B cell (primary cell): ENCODE measurements at regions not wholly inside any gene's neighbourhood (a gene's known extent, or its start where the extent isn't known, plus 50 kb on each side); places are given as distances from the start of the nearest gene placed in this dataset.

ENCODE experiments used
- ATAC-seq: fragments of 200-7000 bp; cut with Tn5 transposase; one replicate; pipeline ENCODE4 v1.10.0; 2021; ENCODE audit warnings: low read depth, mild to moderate bottlenecking, moderate number of reproducible peaks, moderate library complexity
- CTCF ChIA-PET: fragments of 350-600 bp; sonication (Branson Sonifier 250); formaldehyde crosslinking; loops from one replicate; lab custom pipeline; 2021; ENCODE audit warnings: antibody characterized with exemption, inconsistent platforms; lab: Charles Lee
- POLR2A ChIA-PET: fragments of 350-600 bp; sonication (Branson Sonifier 250); formaldehyde crosslinking; loops from one replicate; lab custom pipeline; 2021; ENCODE audit warnings: antibody characterized with exemption; lab: Charles Lee
- DNase-seq: peaks from one replicate; pipeline ENCODE4 v3.0.0; 2013
- H2AFZ ChIP-seq: 2 replicates; pipeline ENCODE4 v1.6.1; 2012; ENCODE audit warnings: mild to moderate bottlenecking, low read depth, low read length; ENCODE audit not compliant: insufficient read depth, poor library complexity, severe bottlenecking
- H3K27ac ChIP-seq, 2 donors: 1 replicate in 1 of 2; 2 replicates in 1 of 2; pipeline ENCODE4 v1.5.1; 2012 to 2013; ENCODE audit warnings: low read length in 2 of 2, mild to moderate bottlenecking in 2 of 2, moderate library complexity in 1 of 2
- H3K27me3 ChIP-seq, 4 experiments: fragments of 200-600 bp in 1 of 4; sonication (generic) in 1 of 4; replicated peaks in 1 of 4; 1 replicate in 2 of 4; 2 replicates in 2 of 4; pipeline versions ENCODE4 v1.6.1 to v1.7.0; 2013 to 2016; ENCODE audit warnings: low read length in 3 of 4, mild to moderate bottlenecking in 2 of 4, mixed read lengths in 1 of 4, moderate library complexity in 1 of 4; ENCODE audit not compliant: insufficient read depth in 4 of 4, control insufficient read depth in 3 of 4; ENCODE audit errors: control extremely low read depth in 1 of 4
- H3K36me3 ChIP-seq, 2 experiments: replicated peaks in 1 of 2; 1 replicate in 1 of 2; 2 replicates in 1 of 2; pipeline versions ENCODE4 v1.6.1 to v1.7.1; 2013; ENCODE audit warnings: low read length in 1 of 2; ENCODE audit not compliant: insufficient read depth in 2 of 2, control insufficient read depth in 1 of 2; ENCODE audit errors: control extremely low read depth in 1 of 2, extremely low read depth in 1 of 2
- H3K4me1 ChIP-seq, 2 donors: fragments of 200-600 bp in 1 of 2; sonication (generic) in 1 of 2; 1 replicate in 1 of 2; 2 replicates in 1 of 2; pipeline versions ENCODE4 v1.5.1 to v1.6.1; 2013 to 2017; ENCODE audit warnings: low read length in 2 of 2; ENCODE audit not compliant: control insufficient read depth in 2 of 2, insufficient read depth in 2 of 2
- H3K4me2 ChIP-seq: replicated peaks from 2 replicates; pipeline ENCODE3; 2012; ENCODE audit warnings: mild to moderate bottlenecking, low read depth, low read length; ENCODE audit not compliant: poor library complexity, severe bottlenecking
- H3K4me3 ChIP-seq, 5 experiments: fragments of 200-600 bp in 1 of 5; sonication (generic) in 1 of 5; 1 replicate in 3 of 5; 2 replicates in 2 of 5; pipeline versions ENCODE4 v1.5.1 to v1.7.0; 2011 to 2016; ENCODE audit warnings: low read length in 4 of 5, mild to moderate bottlenecking in 4 of 5, low read depth in 2 of 5, control low read depth in 1 of 5, moderate library complexity in 1 of 5; ENCODE audit not compliant: insufficient read depth in 1 of 5; ENCODE audit errors: control extremely low read depth in 1 of 5, extremely low read depth in 1 of 5
- H3K79me2 ChIP-seq: fragments of 200-600 bp; sonication (generic); one replicate; pipeline ENCODE4 v1.6.0; 2016; ENCODE audit warnings: low read length; ENCODE audit not compliant: control insufficient read depth, insufficient read depth
- H3K9ac ChIP-seq: fragments of 200-600 bp; sonication (generic); 2 replicates; pipeline ENCODE4 v1.6.1; 2017; ENCODE audit warnings: mild to moderate bottlenecking, low read length, moderate library complexity
- H3K9me3 ChIP-seq, 3 donors: one replicate each; pipeline versions ENCODE4 v1.6.1 to v1.7.1; 2013; ENCODE audit warnings: low read length in 2 of 3; ENCODE audit not compliant: control insufficient read depth in 2 of 3, insufficient read depth in 1 of 3; ENCODE audit errors: control extremely low read depth in 1 of 3
- H4K20me1 ChIP-seq: 2 replicates; pipeline ENCODE4 v1.6.0; 2012; ENCODE audit warnings: mild to moderate bottlenecking, low read length; ENCODE audit not compliant: insufficient read depth, control insufficient read depth, poor library complexity, severe bottlenecking
- H3K27ac Mint-ChIP-seq: one replicate; pipeline ENCODE4 v1.8.0; 2021; ENCODE audit warnings: mixed read lengths
- H3K27me3 Mint-ChIP-seq: one replicate; pipeline ENCODE4 v1.8.0; 2021; ENCODE audit warnings: mixed read lengths
- H3K4me1 Mint-ChIP-seq: one replicate; pipeline ENCODE4 v1.8.0; 2021; ENCODE audit warnings: mixed read lengths
- H3K4me3 Mint-ChIP-seq: one replicate; pipeline ENCODE4 v1.8.0; 2021; ENCODE audit warnings: mixed read lengths
- H3K9me3 Mint-ChIP-seq: one replicate; pipeline ENCODE4 v1.8.0; 2022; ENCODE audit warnings: mixed read lengths; ENCODE audit not compliant: insufficient read depth
- CTCF ChIP-seq: fragments of 200-600 bp; IDR thresholded peaks from one replicate; pipeline ENCODE4 v1.8.0; 2022; ENCODE audit warnings: antibody characterized with exemption, mild to moderate bottlenecking
- EZH2 ChIP-seq: IDR thresholded peaks from 2 replicates; pipeline ENCODE4 v1.6.1; 2012; ENCODE audit warnings: borderline replicate concordance, low read depth, mild to moderate bottlenecking, moderate library complexity, low read length; ENCODE audit not compliant: insufficient read depth, poor library complexity, severe bottlenecking
- whole genome bisulfite sequencing: methylation state at CpG from one replicate; pipeline ENCODE4 v1.1.5; 2013; ENCODE audit warnings: missing lambda C conversion rate; ENCODE audit not compliant: insufficient coverage; 5-methylcytosine and 5-hydroxymethylcytosine counted together
- intact Hi-C: fragments of 100-400 bp; cut with micrococcal nuclease; formaldehyde crosslinking; loops from one replicate; pipeline ENCODE4 v1.10.0; 2022

GRCh38 chr10:117612113-117612512, 69.6 kb downstream of the EMX2 start:
- Histone ChIP-seq H2AFZ (no peak overlapping the region), H3K27ac (no peak overlapping the region), H3K9me3 (peaks cover 0 to 4% (median 0%) of the 10 kb centered on the region in 3 donors), H4K20me1 (no peaks in the 10 kb centered on the region), H3K27me3 (peaks cover 0 to 3% (median 0%) of the 10 kb centered on the region in 4 experiments), H3K4me3 (no peak overlapping the region), H3K79me2 (no peaks in the 10 kb centered on the region), H3K9ac (no peak overlapping the region), H3K4me2 (no peak overlapping the region), H3K4me1 (no peaks in the 10 kb centered on the region), H3K36me3 (no peaks in the 10 kb centered on the region)
- CTCF ChIA-PET = no interaction called here
- H3K4me1 Mint-ChIP-seq = no peaks in the 10 kb centered on the region
- ATAC-seq (no peak), DNase-seq (no peak)
- no peak overlapping the region for H3K4me3 Mint-ChIP-seq
- H3K9me3 Mint-ChIP-seq = no peaks in the 10 kb centered on the region
- intact Hi-C loops = no loop called here
- H3K27me3 Mint-ChIP-seq = peaks cover 18% of the 10 kb centered on the region
- whole genome bisulfite sequencing = no CpG with 5 or more reads among the region's 1 CpG
- TF ChIP-seq CTCF (no peak), EZH2 (no peak)
- H3K27ac Mint-ChIP-seq = no peak overlapping the region
- POLR2A ChIA-PET = no interaction called here

- DNase-seq (no peak), ATAC-seq (no peak)
- H3K9me3 Mint-ChIP-seq = no peaks in the 10 kb centered on the region
- intact Hi-C loops = no loop called here
- no peaks in the 10 kb centered on the region for H3K4me1 Mint-ChIP-seq
- Histone ChIP-seq H2AFZ (no peak overlapping the region), H3K4me3 (no peak overlapping the region), H4K20me1 (no peaks in the 10 kb centered on the region), H3K27ac (no peak overlapping the region), H3K79me2 (no peaks in the 10 kb centered on the region), H3K9ac (no peak overlapping the region), H3K9me3 (peaks cover 0 to 4% (median 0%) of the 10 kb centered on the region in 3 donors), H3K4me2 (no peak overlapping the region), H3K36me3 (no peaks in the 10 kb centered on the region), H3K4me1 (no peaks in the 10 kb centered on the region), H3K27me3 (peaks cover 0 to under 1% (median 0%) of the 10 kb centered on the region in 4 experiments)
- TF ChIP-seq EZH2 (no peak), CTCF (no peak)
- H3K4me3 Mint-ChIP-seq = no peak overlapping the region
- peaks cover 12% of the 10 kb centered on the region for H3K27me3 Mint-ChIP-seq
- ChIA-PET CTCF (no interaction called here), POLR2A (no interaction called here)
- H3K27ac Mint-ChIP-seq = no peak overlapping the region
- WGBS = 60% methylated on average over 1 of the region's 3 CpGs
These were observed 73.1 kb downstream of the EMX2 start for GRCh38 chr10:117615649-117616048.
